ENCODE measurements at regions not wholly inside any gene's neighbourhood (a gene's known extent, or its start where the extent isn't known, plus 50 kb on each side); places are given as distances from the start of the nearest gene placed in this dataset.

DNA sequence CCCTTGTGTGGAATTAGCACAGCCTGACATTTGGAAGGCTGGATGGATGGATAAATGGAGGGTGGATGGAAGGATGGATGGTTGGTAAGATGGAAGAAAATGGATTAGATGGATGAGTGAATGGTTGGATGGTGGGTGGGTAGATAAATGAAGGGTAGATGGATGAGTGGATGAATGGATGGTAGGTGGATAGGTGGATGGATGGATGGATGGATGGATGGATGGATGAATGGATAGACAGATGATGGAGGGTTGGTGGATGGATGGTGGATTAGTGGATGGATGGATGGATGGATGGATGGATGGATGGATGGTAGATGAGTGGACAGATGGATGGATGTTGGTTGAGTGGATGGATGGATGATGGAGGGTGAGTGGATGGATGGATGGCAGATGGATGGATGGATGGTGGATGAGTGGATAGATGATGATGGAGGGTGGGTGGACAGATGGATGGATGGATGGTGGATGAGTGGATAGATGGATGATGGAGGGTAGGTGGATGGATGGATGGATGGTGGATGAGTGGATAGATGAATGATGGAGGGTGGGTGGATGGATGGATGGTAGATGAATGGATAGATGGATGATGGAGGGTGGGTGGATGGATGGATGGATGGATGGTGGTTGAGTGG lies 175.6 kb upstream of the PPP1R26 start:
- Histone ChIP-seq H3K9me3 (ENCODE audit: control insufficient read depth, insufficient read depth, low read depth, low read length) (no peaks in the 10 kb centered on the region), H3K27me3 (ENCODE audit: control insufficient read depth, insufficient read depth, low read length) (no peaks in the 10 kb centered on the region; the same call in 1 of the 2 replicates), H3K27ac (ENCODE audit: low read length) (no peak overlapping the region), H3K36me3 (ENCODE audit: control insufficient read depth, insufficient read depth, low read length) (no peaks in the 10 kb centered on the region), H3K4me1 (ENCODE audit: control insufficient read depth, insufficient read depth, low read length) (no peaks in the 10 kb centered on the region), H3K4me3 (ENCODE audit: low read depth in 2 of 2, low read length in 2 of 2) (no peak overlapping the region)
- intact Hi-C loops (cut with micrococcal nuclease; ENCODE audit: unreplicated experiment) (no loop called here), in situ Hi-C loops (cut with HindIII; ENCODE audit: low pct_unique_long_range_greater_than_20kb, low sequenced_read_pairs) (no loop called here)
- POLR2A ChIA-PET, result no interaction called here
- CTCF ChIA-PET, result no interaction called here
- no peak for ATAC-seq
- BruUV-seq (replicated peaks), result no TSS peak
- TF ChIP-seq SIN3A (IDR thresholded peaks at IDR 0.05; ENCODE audit: borderline replicate concordance, insufficient read depth, low read depth, low read length), result no peak
- DNase-seq (ENCODE audit: low read depth, low spot score), result no peak

GRCh38 chr9:135304886-135305285 lies 174.7 kb upstream of the PPP1R26 start:
- H3K27me3 ChIP-seq (ENCODE audit: control insufficient read depth, insufficient read depth, low read length), result no peaks in the 10 kb centered on the region; the same call in 1 of the 2 replicates
- no peak for TF ChIP-seq POLR2AphosphoS5 (IDR thresholded peaks at IDR 0.05; ENCODE audit: low read depth, low read length)
- no peak for TF ChIP-seq CTCF (IDR thresholded peaks at IDR 0.05)
- TF ChIP-seq SIN3A (IDR thresholded peaks at IDR 0.05; ENCODE audit: borderline replicate concordance, insufficient read depth, low read depth, low read length), result no peak
- TF ChIP-seq TCF7L2 (IDR thresholded peaks at IDR 0.05; ENCODE audit: low read depth, low read length), result no peak
- TF ChIP-seq, protein P1, sequence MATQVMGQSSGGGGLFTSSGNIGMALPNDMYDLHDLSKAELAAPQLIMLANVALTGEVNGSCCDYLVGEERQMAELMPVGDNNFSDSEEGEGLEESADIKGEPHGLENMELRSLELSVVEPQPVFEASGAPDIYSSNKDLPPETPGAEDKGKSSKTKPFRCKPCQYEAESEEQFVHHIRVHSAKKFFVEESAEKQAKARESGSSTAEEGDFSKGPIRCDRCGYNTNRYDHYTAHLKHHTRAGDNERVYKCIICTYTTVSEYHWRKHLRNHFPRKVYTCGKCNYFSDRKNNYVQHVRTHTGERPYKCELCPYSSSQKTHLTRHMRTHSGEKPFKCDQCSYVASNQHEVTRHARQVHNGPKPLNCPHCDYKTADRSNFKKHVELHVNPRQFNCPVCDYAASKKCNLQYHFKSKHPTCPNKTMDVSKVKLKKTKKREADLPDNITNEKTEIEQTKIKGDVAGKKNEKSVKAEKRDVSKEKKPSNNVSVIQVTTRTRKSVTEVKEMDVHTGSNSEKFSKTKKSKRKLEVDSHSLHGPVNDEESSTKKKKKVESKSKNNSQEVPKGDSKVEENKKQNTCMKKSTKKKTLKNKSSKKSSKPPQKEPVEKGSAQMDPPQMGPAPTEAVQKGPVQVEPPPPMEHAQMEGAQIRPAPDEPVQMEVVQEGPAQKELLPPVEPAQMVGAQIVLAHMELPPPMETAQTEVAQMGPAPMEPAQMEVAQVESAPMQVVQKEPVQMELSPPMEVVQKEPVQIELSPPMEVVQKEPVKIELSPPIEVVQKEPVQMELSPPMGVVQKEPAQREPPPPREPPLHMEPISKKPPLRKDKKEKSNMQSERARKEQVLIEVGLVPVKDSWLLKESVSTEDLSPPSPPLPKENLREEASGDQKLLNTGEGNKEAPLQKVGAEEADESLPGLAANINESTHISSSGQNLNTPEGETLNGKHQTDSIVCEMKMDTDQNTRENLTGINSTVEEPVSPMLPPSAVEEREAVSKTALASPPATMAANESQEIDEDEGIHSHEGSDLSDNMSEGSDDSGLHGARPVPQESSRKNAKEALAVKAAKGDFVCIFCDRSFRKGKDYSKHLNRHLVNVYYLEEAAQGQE (IDR thresholded peaks at IDR 0.05; ENCODE audit: insufficient read depth in 1 of 2, low read depth in 2 of 2, low read length in 1 of 2), result no peak
- ChIA-PET CTCF (no interaction called here), POLR2A (no interaction called here)
- no peaks in the 10 kb centered on the region for H3K4me1 ChIP-seq (ENCODE audit: control insufficient read depth, insufficient read depth, low read length)
- no peak overlapping the region for H3K4me3 ChIP-seq (ENCODE audit: low read depth in 2 of 2, low read length in 2 of 2)
- no peak overlapping the region for H3K27ac ChIP-seq (ENCODE audit: low read length)
- no peaks in the 10 kb centered on the region for H3K36me3 ChIP-seq (ENCODE audit: control insufficient read depth, insufficient read depth, low read length)
- H3K9me3 ChIP-seq (ENCODE audit: control insufficient read depth, insufficient read depth, low read depth, low read length), result no peaks in the 10 kb centered on the region
- BruUV-seq (replicated peaks), result no TSS peak
- in situ Hi-C loops (cut with HindIII; ENCODE audit: low pct_unique_long_range_greater_than_20kb, low sequenced_read_pairs) (no loop called here), intact Hi-C loops (cut with micrococcal nuclease; ENCODE audit: unreplicated experiment) (no loop called here)
- ATAC-seq (no peak), DNase-seq (ENCODE audit: low read depth, low spot score) (no peak)

DNA sequence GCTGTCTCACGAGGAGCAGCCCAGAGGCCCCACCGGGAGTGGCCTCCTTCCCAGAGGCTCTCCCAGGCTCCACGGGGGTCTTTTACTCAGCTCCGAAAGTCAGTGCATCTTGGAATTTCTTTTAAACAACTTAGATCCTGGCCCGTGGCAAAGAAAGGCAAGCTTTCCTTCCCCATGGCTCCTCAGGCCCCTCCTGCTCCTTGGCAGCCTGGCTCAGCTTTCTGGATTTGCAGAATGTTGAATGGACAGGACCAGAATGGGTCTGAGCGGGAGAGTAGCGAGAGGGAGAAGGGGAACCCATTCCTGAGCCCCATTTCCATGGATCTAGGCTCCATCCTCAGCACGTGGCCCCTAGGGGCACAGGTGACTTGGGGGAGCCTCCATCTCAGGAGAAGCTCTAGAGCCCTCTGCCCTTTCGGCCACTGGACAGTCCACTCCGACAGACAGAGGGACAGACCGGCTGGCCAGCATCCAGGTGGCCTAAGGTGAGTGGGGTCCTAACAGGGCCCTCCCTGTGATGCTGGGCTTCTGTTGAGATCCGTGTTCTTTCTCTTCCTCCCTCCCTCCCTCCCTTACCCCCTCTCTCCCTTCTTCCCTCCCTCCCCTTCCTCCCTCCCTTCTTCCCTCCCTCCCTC lies 173.9 kb upstream of the PPP1R26 start:
- Histone ChIP-seq H3K36me3 (ENCODE audit: control insufficient read depth, insufficient read depth, low read length) (no peaks in the 10 kb centered on the region), H3K4me1 (ENCODE audit: control insufficient read depth, insufficient read depth, low read length) (no peaks in the 10 kb centered on the region), H3K9me3 (ENCODE audit: control insufficient read depth, insufficient read depth, low read depth, low read length) (no peaks in the 10 kb centered on the region), H3K27ac (ENCODE audit: low read length) (no peak overlapping the region), H3K4me3 (ENCODE audit: low read depth in 2 of 2, low read length in 2 of 2) (no peak overlapping the region), H3K27me3 (ENCODE audit: control insufficient read depth, insufficient read depth, low read length) (peaks cover under 1% of the 10 kb centered on the region; the same call in 1 of the 2 replicates)
- POLR2A ChIA-PET, result no interaction called here
- DNase-seq (ENCODE audit: low read depth, low spot score) (no peak), ATAC-seq (no peak)
- TF ChIP-seq POLR2AphosphoS5 (IDR thresholded peaks at IDR 0.05; ENCODE audit: low read depth, low read length) (no peak), CTCF (IDR thresholded peaks at IDR 0.05) (no peak), TCF7L2 (IDR thresholded peaks at IDR 0.05; ENCODE audit: low read depth, low read length) (no peak), SIN3A (IDR thresholded peaks at IDR 0.05; ENCODE audit: borderline replicate concordance, insufficient read depth, low read depth, low read length) (no peak)
- TF ChIP-seq, protein P1 (IDR thresholded peaks at IDR 0.05; ENCODE audit: insufficient read depth in 1 of 2, low read depth in 2 of 2, low read length in 1 of 2), result no peak
- CTCF ChIA-PET, result interaction anchor here (0.6 kb wide), 1 partner anchor 32 kb away, joined by 3 read pairs; no protein-coding TSS in a partner anchor
- in situ Hi-C loops (cut with HindIII; ENCODE audit: low pct_unique_long_range_greater_than_20kb, low sequenced_read_pairs), result no loop called here
- intact Hi-C loops (cut with micrococcal nuclease; ENCODE audit: unreplicated experiment), result no loop called here
- no TSS peak for BruUV-seq (replicated peaks)
